Body of pancreas (tissue), 4 donors: ENCODE measurements at regions not wholly inside any gene's neighbourhood (a gene's known extent, or its start where the extent isn't known, plus 50 kb on each side); places are given as distances from the start of the nearest gene placed in this dataset.

Experiments
- ATAC-seq: fragments of 150-250 bp; one replicate; pipeline ENCODE4 v1.9.1; 2016
- DNase-seq, 4 donors: peaks; one replicate each; pipeline ENCODE4 v3.0.0-alpha.2; 2019
- H3K27ac ChIP-seq, 4 donors: fragments of 200-600 bp; sonication (generic); 1 replicate in 3 of 4; 2 replicates in 1 of 4; pipeline versions ENCODE4 v1.5.1 to v1.6.1; 2016 to 2019; ENCODE audit warnings: mild to moderate bottlenecking in 1 of 4, mixed read lengths in 1 of 4, moderate library complexity in 1 of 4
- H3K27me3 ChIP-seq, 2 donors: fragments of 200-600 bp; sonication (generic); one replicate each; pipeline ENCODE4 v1.6.0; 2016; ENCODE audit warnings: mild to moderate bottlenecking in 1 of 2
- H3K36me3 ChIP-seq, 2 donors: fragments of 200-600 bp; sonication (generic); replicated peaks in 1 of 2; 2 replicates each; pipeline ENCODE4 v1.5.1; 2016; ENCODE audit warnings: low read depth in 2 of 2; ENCODE audit not compliant: insufficient read depth in 1 of 2
- H3K4me1 ChIP-seq: fragments of 200-600 bp; sonication (generic); one replicate; pipeline ENCODE4 v1.6.0; 2016
- H3K4me3 ChIP-seq, 2 donors: fragments of 200-600 bp; sonication (generic); 1 replicate in 1 of 2; 2 replicates in 1 of 2; pipeline ENCODE4 v1.5.1; 2016 to 2019
- H3K9me3 ChIP-seq, 3 donors: fragments of 200-600 bp; sonication (generic); 1 replicate in 2 of 3; 2 replicates in 1 of 3; pipeline ENCODE4 v1.5.1; 2016
- POLR2A ChIP-seq, 3 donors: fragments of 450-650 bp; IDR thresholded peaks; one replicate each; pipeline ENCODE4 v1.6.1; 2016; ENCODE audit warnings: antibody characterized with exemption in 3 of 3, mild to moderate bottlenecking in 2 of 3
- WGBS, 2 donors: methylation state at CpG; one replicate each; pipeline ENCODE4 v1.1.5; 2017; 5-methylcytosine and 5-hydroxymethylcytosine counted together
- intact Hi-C: fragments of 100-400 bp; cut with DNase I; formaldehyde crosslinking; loops from one replicate; pipeline ENCODE4 v1.15.1; 2023
- TF ChIP-seq, protein P1 (sequence below), 7 experiments: fragments of 450-650 bp in 4 of 7; fragments of 200-600 bp in 3 of 7; sonication (generic) in 3 of 7; IDR thresholded peaks; one replicate each; pipeline ENCODE4 v1.5.1; 2016 to 2019; ENCODE audit warnings: antibody characterized with exemption in 7 of 7

DNA sequence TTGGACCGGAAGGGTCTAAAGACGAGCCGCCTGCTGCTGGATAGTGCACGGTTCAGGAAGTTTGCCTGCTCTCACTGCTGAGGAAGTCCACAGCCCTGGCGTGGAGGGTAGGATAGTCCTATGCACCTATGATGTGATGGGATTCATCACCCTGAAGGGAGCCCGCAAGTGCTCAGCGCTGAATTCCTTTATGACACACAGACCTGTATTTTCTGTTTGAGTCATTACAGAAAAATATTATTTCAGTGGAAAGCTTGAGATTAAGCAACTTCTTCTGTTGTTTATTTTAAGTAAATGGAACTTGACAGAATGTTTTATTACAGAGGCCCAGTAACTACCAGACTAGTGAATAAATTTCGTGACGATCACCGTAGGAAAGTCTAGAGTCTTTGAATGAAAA lies 123.2 kb downstream of the TRIML1 start:
- TF ChIP-seq POLR2A (IDR thresholded peaks at IDR 0.05) = no peak
- TF ChIP-seq, protein P1, sequence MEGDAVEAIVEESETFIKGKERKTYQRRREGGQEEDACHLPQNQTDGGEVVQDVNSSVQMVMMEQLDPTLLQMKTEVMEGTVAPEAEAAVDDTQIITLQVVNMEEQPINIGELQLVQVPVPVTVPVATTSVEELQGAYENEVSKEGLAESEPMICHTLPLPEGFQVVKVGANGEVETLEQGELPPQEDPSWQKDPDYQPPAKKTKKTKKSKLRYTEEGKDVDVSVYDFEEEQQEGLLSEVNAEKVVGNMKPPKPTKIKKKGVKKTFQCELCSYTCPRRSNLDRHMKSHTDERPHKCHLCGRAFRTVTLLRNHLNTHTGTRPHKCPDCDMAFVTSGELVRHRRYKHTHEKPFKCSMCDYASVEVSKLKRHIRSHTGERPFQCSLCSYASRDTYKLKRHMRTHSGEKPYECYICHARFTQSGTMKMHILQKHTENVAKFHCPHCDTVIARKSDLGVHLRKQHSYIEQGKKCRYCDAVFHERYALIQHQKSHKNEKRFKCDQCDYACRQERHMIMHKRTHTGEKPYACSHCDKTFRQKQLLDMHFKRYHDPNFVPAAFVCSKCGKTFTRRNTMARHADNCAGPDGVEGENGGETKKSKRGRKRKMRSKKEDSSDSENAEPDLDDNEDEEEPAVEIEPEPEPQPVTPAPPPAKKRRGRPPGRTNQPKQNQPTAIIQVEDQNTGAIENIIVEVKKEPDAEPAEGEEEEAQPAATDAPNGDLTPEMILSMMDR (IDR thresholded peaks at IDR 0.05) = no peak

GRCh38 chr4:188263321-188263720 lies 124.1 kb downstream of the TRIML1 start:
- intact Hi-C loops = no loop called here
- DNase-seq (no peak), ATAC-seq (no peak)
- H3K27me3 ChIP-seq = no peaks in the 10 kb centered on the region
- no peaks in the 10 kb centered on the region for H3K36me3 ChIP-seq
- H3K9me3 ChIP-seq = no peaks in the 10 kb centered on the region
- no peak overlapping the region for H3K4me3 ChIP-seq
- H3K27ac ChIP-seq = no peak overlapping the region
- no peak for TF ChIP-seq POLR2A (IDR thresholded peaks at IDR 0.05)
- TF ChIP-seq, protein P1 (IDR thresholded peaks at IDR 0.05) = no peak
- 67 to 73% methylated on average over 5 of the region's 5 CpGs for WGBS, 2 donors
- H3K4me1 ChIP-seq = no peaks in the 10 kb centered on the region

More for the DNA sequence above, 123.2 kb downstream of the TRIML1 start:
- no peak for ATAC-seq
- Histone ChIP-seq H3K27ac (no peak overlapping the region), H3K9me3 (no peaks in the 10 kb centered on the region), H3K4me1 (no peaks in the 10 kb centered on the region), H3K27me3 (no peaks in the 10 kb centered on the region), H3K36me3 (no peaks in the 10 kb centered on the region), H3K4me3 (no peak overlapping the region)
- WGBS, 2 donors = 61 to 75% methylated on average over 10 of the region's 10 CpGs
- no peak for DNase-seq
- intact Hi-C loops = no loop called here

DNA sequence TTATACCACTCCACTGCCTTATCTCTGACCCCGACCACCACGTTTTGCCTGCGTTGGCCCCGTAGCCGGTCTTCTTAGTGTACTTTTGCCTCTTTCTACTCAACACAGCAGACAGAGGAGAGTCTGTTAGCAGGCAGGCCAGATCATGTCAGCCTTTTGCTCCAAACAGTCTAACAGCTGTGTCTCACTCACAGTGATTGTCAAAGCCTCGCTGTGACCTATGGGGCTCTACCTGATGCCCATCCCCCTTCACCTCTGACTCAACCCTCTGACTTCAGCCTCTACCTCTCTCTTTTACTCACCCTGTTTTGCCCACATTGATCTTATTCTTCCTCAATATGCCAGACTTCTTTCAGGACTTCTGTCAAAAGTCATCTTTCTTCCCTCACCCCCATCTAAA lies 127.1 kb downstream of the TRIML1 start:
- H3K4me3 ChIP-seq = no peak overlapping the region
- intact Hi-C loops = no loop called here
- 46 to 62% methylated on average over 6 of the region's 6 CpGs for WGBS, 2 donors
- ATAC-seq (no peak), DNase-seq (no peak)
- TF ChIP-seq, protein P1 (IDR thresholded peaks at IDR 0.05) = no peak
- TF ChIP-seq POLR2A (IDR thresholded peaks at IDR 0.05) = no peak
- H3K36me3 ChIP-seq = no peaks in the 10 kb centered on the region
- no peak overlapping the region for H3K27ac ChIP-seq
- no peaks in the 10 kb centered on the region for H3K27me3 ChIP-seq
- H3K4me1 ChIP-seq = no peaks in the 10 kb centered on the region
- H3K9me3 ChIP-seq = no peaks in the 10 kb centered on the region

- no peaks in the 10 kb centered on the region for H3K27me3 ChIP-seq
- no peaks in the 10 kb centered on the region for H3K36me3 ChIP-seq
- DNase-seq (no peak), ATAC-seq (no peak)
- H3K4me1 ChIP-seq = no peaks in the 10 kb centered on the region
- intact Hi-C loops = no loop called here
- H3K27ac ChIP-seq = no peak overlapping the region
- no peak for TF ChIP-seq POLR2A (IDR thresholded peaks at IDR 0.05)
- TF ChIP-seq, protein P1 (IDR thresholded peaks at IDR 0.05) = no peak
- H3K9me3 ChIP-seq = no peaks in the 10 kb centered on the region
- no peak overlapping the region for H3K4me3 ChIP-seq
- WGBS, 2 donors = 72 to 77% methylated on average over 13 of the region's 13 CpGs
Measured at GRCh38 chr4:188268131-188268908, 129.1 kb downstream of the TRIML1 start.
